CD4-positive, alpha-beta T cell treated with Interferon alpha-2 for 1 hour (primary cell): ENCODE measurements at regions not wholly inside any gene's neighbourhood (a gene's known extent, or its start where the extent isn't known, plus 50 kb on each side); places are given as distances from the start of the nearest gene placed in this dataset.

Experiments used
- DNase-seq, 2 donors: peaks; one replicate each; pipeline ENCODE4 v3.0.0-alpha.2; 2020 to 2022

GRCh38 chr16:79328402-79329165 is 272.0 kb downstream of the MAF start:
- no peak for DNase-seq

GRCh38 chr16:79327836-79328235 is 272.7 kb downstream of the MAF start:
- DNase-seq: no peak

GRCh38 chr16:79326549-79326948 is 274.0 kb downstream of the MAF start:
- no peak for DNase-seq

- DNase-seq: no peak
These were observed 275.2 kb downstream of the MAF start for GRCh38 chr16:79325226-79325945.

- no peak for DNase-seq
These were observed 279.6 kb downstream of the MAF start for GRCh38 chr16:79320956-79321355.

- no peak for DNase-seq
These were observed 282.2 kb downstream of the MAF start for GRCh38 chr16:79318143-79318899.

- DNase-seq: no peak
These were observed 283.0 kb downstream of the MAF start for GRCh38 chr16:79317521-79317920.

- no peak for DNase-seq
These were observed 283.5 kb downstream of the MAF start for GRCh38 chr16:79317026-79317425.

GRCh38 chr16:79316004-79316458 is 284.5 kb downstream of the MAF start:
- DNase-seq: no peak

GRCh38 chr16:79312502-79312901 is 288.0 kb downstream of the MAF start:
- no peak for DNase-seq

- DNase-seq: no peak
These were observed 289.8 kb downstream of the MAF start for GRCh38 chr16:79310710-79311109.

- DNase-seq: no peak
These were observed 290.9 kb downstream of the MAF start for GRCh38 chr16:79309606-79310005.

- DNase-seq: peak in 1 of 2 donors; percentile 28
These were observed 293.3 kb downstream of the MAF start for GRCh38 chr16:79307214-79307613.

GRCh38 chr16:79305074-79305473 is 295.5 kb downstream of the MAF start:
- DNase-seq: no peak

- no peak for DNase-seq
These were observed 296.6 kb downstream of the MAF start for GRCh38 chr16:79303959-79304387.

GRCh38 chr16:79303206-79303605 is 297.3 kb downstream of the MAF start:
- DNase-seq: no peak

- no peak for DNase-seq
These were observed 297.8 kb downstream of the MAF start for GRCh38 chr16:79302731-79303130.

GRCh38 chr16:79301051-79301450 is 299.5 kb downstream of the MAF start:
- no peak for DNase-seq

GRCh38 chr16:79298894-79299799 is 301.4 kb downstream of the MAF start:
- DNase-seq: no peak

- no peak for DNase-seq
These were observed 302.1 kb downstream of the MAF start for GRCh38 chr16:79298476-79298875.

- DNase-seq: no peak
These were observed 302.7 kb downstream of the MAF start for GRCh38 chr16:79297805-79298204.

- no peak for DNase-seq
These were observed 303.2 kb downstream of the MAF start for GRCh38 chr16:79297296-79297695.
